ENCODE measurements at regions not wholly inside any gene's neighbourhood (a gene's known extent, or its start where the extent isn't known, plus 50 kb on each side); places are given as distances from the start of the nearest gene placed in this dataset.

DNA sequence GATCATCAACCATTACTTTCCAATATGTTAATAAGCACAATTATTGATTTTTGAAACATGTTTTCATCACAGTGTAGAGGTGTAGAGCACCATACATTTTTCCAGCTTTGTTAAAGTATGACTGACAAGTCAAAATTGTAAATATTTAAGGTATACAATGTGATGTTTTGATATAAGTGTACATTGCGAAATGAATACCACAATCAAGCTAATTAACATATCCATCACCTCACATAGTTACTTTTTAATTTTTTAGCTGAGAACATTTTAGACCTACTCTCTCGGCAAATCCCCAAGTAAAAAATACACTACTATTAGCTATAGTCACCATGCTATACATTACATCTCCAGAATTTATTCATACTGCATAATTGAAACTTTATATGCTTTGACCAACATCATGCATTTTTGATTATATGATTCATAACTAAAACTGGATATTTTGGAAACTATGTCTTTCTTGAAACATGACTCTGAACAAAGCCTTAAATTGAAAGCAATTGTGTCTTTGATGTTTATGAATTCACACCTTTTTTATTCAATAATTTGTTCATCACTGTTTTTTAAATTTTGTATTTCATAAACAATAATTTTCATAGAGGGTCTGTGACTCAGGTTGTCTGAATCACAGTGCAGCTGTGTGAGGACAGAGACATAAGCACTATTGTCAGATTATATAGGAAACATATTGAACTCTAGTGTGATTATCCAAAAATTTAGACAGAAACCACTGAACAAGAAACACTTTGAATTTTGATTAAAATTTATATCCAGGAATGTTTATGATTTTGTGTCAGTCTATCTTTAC is 486.1 kb downstream of the SEMA3D start:
- Histone ChIP-seq H3K27ac (no peak overlapping the region), H3K9me3 (ENCODE audit: low read depth) (no peaks in the 10 kb centered on the region), H3K4me3 (no peak overlapping the region), H3K36me3 (no peaks in the 10 kb centered on the region), H3K4me1 (ENCODE audit: low read depth) (no peaks in the 10 kb centered on the region), H3K27me3 (no peaks in the 10 kb centered on the region)
- TF ChIP-seq, protein P1, sequence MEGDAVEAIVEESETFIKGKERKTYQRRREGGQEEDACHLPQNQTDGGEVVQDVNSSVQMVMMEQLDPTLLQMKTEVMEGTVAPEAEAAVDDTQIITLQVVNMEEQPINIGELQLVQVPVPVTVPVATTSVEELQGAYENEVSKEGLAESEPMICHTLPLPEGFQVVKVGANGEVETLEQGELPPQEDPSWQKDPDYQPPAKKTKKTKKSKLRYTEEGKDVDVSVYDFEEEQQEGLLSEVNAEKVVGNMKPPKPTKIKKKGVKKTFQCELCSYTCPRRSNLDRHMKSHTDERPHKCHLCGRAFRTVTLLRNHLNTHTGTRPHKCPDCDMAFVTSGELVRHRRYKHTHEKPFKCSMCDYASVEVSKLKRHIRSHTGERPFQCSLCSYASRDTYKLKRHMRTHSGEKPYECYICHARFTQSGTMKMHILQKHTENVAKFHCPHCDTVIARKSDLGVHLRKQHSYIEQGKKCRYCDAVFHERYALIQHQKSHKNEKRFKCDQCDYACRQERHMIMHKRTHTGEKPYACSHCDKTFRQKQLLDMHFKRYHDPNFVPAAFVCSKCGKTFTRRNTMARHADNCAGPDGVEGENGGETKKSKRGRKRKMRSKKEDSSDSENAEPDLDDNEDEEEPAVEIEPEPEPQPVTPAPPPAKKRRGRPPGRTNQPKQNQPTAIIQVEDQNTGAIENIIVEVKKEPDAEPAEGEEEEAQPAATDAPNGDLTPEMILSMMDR (IDR thresholded peaks at IDR 0.05; ENCODE audit: low read depth, low read length): no peak
- DNase-seq (ENCODE audit: low read depth in 1 of 2, low spot score in 1 of 2): peak in 1 of 2 donors; percentile 6

DNA sequence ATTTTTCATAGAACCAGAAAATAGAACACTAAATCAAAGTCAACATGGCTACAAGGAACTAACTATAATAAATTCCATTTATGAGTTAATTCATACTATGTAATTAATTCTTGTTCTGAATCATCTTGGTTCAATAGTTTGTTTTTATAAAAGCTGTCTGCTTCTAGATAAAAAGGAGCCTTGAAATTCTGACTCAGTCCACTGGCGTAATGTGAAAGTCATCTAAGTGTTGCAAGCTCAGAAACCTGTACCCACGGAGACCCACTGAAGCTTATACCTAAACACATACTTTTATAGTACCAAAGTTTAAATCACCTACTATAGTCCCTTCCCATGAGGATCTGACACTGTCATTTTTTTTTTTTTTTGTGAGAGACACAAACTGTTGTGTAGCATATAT is 489.4 kb downstream of the SEMA3D start:
- DNase-seq (ENCODE audit: low read depth in 1 of 2, low spot score in 1 of 2): peak in 1 of 2 donors; percentile 81
- no peaks in the 10 kb centered on the region for H3K4me1 ChIP-seq (ENCODE audit: low read depth)
- H3K9me3 ChIP-seq (ENCODE audit: low read depth): no peaks in the 10 kb centered on the region
- no peak overlapping the region for H3K27ac ChIP-seq
- no peak overlapping the region for H3K4me3 ChIP-seq
- TF ChIP-seq, protein P1 (IDR thresholded peaks at IDR 0.05; ENCODE audit: low read depth, low read length): no peak
- no peaks in the 10 kb centered on the region for H3K36me3 ChIP-seq
- H3K27me3 ChIP-seq: no peaks in the 10 kb centered on the region

DNA sequence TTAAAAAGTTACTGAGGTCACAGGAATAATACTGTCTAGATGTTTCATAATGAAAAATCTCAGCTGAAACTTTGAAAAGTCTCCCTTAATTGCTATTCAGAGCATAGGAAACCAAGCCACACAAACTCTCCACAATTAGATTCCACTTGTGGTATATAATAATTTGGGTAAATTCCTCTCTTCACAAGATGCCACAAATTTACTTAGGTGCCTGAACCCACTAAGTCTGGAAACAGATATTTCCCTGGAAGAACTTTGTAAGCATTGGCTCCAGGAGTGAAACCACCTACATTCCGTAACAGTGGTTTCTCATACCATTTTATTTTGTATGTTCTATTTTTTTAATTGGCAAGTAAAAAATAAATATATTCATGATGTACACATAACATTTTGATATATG is 493.4 kb downstream of the SEMA3D start:
- Histone ChIP-seq H3K4me3 (no peak overlapping the region), H3K27me3 (no peaks in the 10 kb centered on the region), H3K36me3 (no peaks in the 10 kb centered on the region), H3K27ac (no peak overlapping the region), H3K4me1 (ENCODE audit: low read depth) (no peaks in the 10 kb centered on the region), H3K9me3 (ENCODE audit: low read depth) (no peaks in the 10 kb centered on the region)
- DNase-seq (ENCODE audit: low read depth in 1 of 2, low spot score in 1 of 2): no peak
- TF ChIP-seq, protein P1 (IDR thresholded peaks at IDR 0.05; ENCODE audit: low read depth, low read length): no peak

DNA sequence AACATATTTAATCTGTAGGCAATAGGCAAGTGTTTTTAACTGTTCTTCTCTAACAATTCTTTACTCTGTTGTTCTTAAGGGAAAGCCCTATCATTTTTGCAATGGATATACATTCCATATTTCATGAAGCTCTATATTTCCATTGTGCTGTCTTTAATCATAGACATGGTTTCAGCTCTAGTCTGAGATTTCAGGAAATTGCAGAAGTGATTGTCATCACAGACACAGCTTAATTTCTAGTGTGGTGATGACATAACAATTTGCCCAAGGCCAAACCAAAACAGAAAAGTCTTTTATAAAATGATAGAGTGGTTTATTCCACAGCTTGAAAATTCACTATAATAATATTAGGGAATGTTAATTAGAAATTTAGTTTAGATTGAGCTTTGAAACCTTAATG is 494.1 kb upstream of the SEMA3A start:
- Histone ChIP-seq H3K4me3 (no peak overlapping the region), H3K27me3 (no peaks in the 10 kb centered on the region), H3K27ac (no peak overlapping the region), H3K36me3 (no peaks in the 10 kb centered on the region), H3K9me3 (ENCODE audit: low read depth) (no peaks in the 10 kb centered on the region), H3K4me1 (ENCODE audit: low read depth) (no peaks in the 10 kb centered on the region)
- DNase-seq (ENCODE audit: low read depth in 1 of 2, low spot score in 1 of 2): peak in 1 of 2 donors; percentile 52
- TF ChIP-seq, protein P1 (IDR thresholded peaks at IDR 0.05; ENCODE audit: low read depth, low read length): no peak

DNA sequence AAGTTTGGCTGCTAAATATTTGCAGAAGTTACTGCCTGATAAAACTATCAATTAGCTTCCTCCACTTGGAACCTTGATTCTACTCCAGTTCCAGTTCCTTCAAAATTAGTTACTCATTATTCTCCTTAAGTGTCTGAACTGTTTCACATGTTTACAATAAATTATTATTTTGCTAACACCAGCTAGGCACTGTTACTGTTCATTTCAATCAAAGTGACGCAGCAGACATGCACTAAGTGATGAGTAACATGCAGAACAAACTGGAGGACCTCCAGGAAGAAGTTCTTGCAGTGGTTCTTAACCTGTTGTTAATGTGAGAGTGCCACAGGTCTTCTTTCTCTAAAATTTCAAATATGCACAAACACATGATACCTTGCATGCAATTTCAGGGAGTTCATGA is 491.8 kb upstream of the SEMA3A start:
- TF ChIP-seq, protein P1 (IDR thresholded peaks at IDR 0.05; ENCODE audit: low read depth, low read length): no peak
- DNase-seq (ENCODE audit: low read depth in 1 of 2, low spot score in 1 of 2): no peak
- Histone ChIP-seq H3K9me3 (ENCODE audit: low read depth) (no peaks in the 10 kb centered on the region), H3K27me3 (no peaks in the 10 kb centered on the region), H3K4me1 (ENCODE audit: low read depth) (no peaks in the 10 kb centered on the region), H3K36me3 (no peaks in the 10 kb centered on the region), H3K4me3 (no peak overlapping the region), H3K27ac (no peak overlapping the region)
